Naive thymus-derived CD4-positive, alpha-beta T cell (primary cell): ENCODE measurements at regions not wholly inside any gene's neighbourhood (a gene's known extent, or its start where the extent isn't known, plus 50 kb on each side); places are given as distances from the start of the nearest gene placed in this dataset.

ENCODE experiments used
- ATAC-seq: fragments of 150-1000 bp; cut with Tn5 transposase; 2 replicates; pipeline ENCODE4 v1.10.0; 2021; ENCODE audit warnings: mild to moderate bottlenecking, moderate library complexity
- CTCF ChIA-PET: fragments of 350-600 bp; sonication (Branson Sonifier 250); formaldehyde crosslinking; loops from one replicate; lab custom pipeline; 2021; ENCODE audit warnings: antibody characterized with exemption; lab: Charles Lee
- POLR2A ChIA-PET: fragments of 350-600 bp; sonication (Branson Sonifier 250); formaldehyde crosslinking; loops from one replicate; lab custom pipeline; 2021; ENCODE audit warnings: antibody characterized with exemption, inconsistent platforms; lab: Charles Lee
- DNase-seq, 9 donors: peaks; one replicate each; pipeline versions ENCODE4 v3.0.0 to v3.0.0-alpha.2; 2020 to 2022; ENCODE audit warnings: mixed read lengths in 1 of 9
- H3K27ac ChIP-seq: one replicate; pipeline ENCODE4 v1.7.0; 2013; ENCODE audit warnings: mild to moderate bottlenecking, low read depth, low read length, moderate library complexity
- H3K27me3 ChIP-seq, 2 donors: one replicate each; pipeline ENCODE4 v1.7.0; 2013; ENCODE audit warnings: low read length in 2 of 2, mild to moderate bottlenecking in 2 of 2, moderate library complexity in 2 of 2; ENCODE audit not compliant: control insufficient read depth in 2 of 2, insufficient read depth in 2 of 2
- H3K36me3 ChIP-seq, 3 experiments: 1 replicate in 2 of 3; 2 replicates in 1 of 3; pipeline ENCODE4 v1.7.0; 2013; ENCODE audit warnings: low read length in 3 of 3, mild to moderate bottlenecking in 3 of 3, moderate library complexity in 1 of 3; ENCODE audit not compliant: insufficient read depth in 3 of 3, control insufficient read depth in 2 of 3
- H3K4me1 ChIP-seq, 2 donors: one replicate each; pipeline ENCODE4 v1.7.0; 2013; ENCODE audit warnings: low read length in 2 of 2, mild to moderate bottlenecking in 2 of 2, moderate library complexity in 1 of 2; ENCODE audit not compliant: control insufficient read depth in 2 of 2, insufficient read depth in 2 of 2
- H3K4me3 ChIP-seq: 2 replicates; pipeline ENCODE4 v1.7.0; 2013; ENCODE audit warnings: mild to moderate bottlenecking, low read length
- H3K9me3 ChIP-seq, 3 experiments: 1 replicate in 2 of 3; 2 replicates in 1 of 3; pipeline ENCODE4 v1.7.0; 2013; ENCODE audit warnings: low read length in 3 of 3; ENCODE audit not compliant: control insufficient read depth in 2 of 3
- H3K27ac Mint-ChIP-seq, 9 donors: one replicate each; pipeline ENCODE4 v1.8.0; 2020 to 2022; ENCODE audit warnings: mixed read lengths in 9 of 9, mild to moderate bottlenecking in 8 of 9, moderate library complexity in 5 of 9, inconsistent platforms in 2 of 9
- H3K27me3 Mint-ChIP-seq, 5 donors: one replicate each; pipeline ENCODE4 v1.8.0; 2021 to 2022; ENCODE audit warnings: mixed read lengths in 5 of 5, mild to moderate bottlenecking in 1 of 5
- H3K36me3 Mint-ChIP-seq, 5 donors: one replicate each; pipeline ENCODE4 v1.8.0; 2020 to 2022; ENCODE audit warnings: mixed read lengths in 5 of 5, mild to moderate bottlenecking in 3 of 5, inconsistent platforms in 1 of 5
- H3K4me1 Mint-ChIP-seq, 7 donors: one replicate each; pipeline ENCODE4 v1.8.0; 2020 to 2022; ENCODE audit warnings: mixed read lengths in 7 of 7, mild to moderate bottlenecking in 3 of 7, inconsistent platforms in 1 of 7
- H3K4me3 Mint-ChIP-seq, 10 donors: one replicate each; pipeline ENCODE4 v1.8.0; 2020 to 2022; ENCODE audit warnings: mild to moderate bottlenecking in 10 of 10, mixed read lengths in 10 of 10, moderate library complexity in 6 of 10, inconsistent platforms in 2 of 10
- H3K9me3 Mint-ChIP-seq, 11 donors: one replicate each; pipeline ENCODE4 v1.8.0; 2020 to 2022; ENCODE audit warnings: mixed read lengths in 11 of 11, mild to moderate bottlenecking in 4 of 11, inconsistent platforms in 1 of 11, moderate library complexity in 1 of 11
- intact Hi-C, 2 donors: fragments of 100-400 bp; cut with micrococcal nuclease; formaldehyde crosslinking; loops; one replicate each; pipeline ENCODE4 v1.15.1; 2023

GRCh38 chr11:95432714-95433503, 201.9 kb upstream of the SESN3 start:
- POLR2A ChIA-PET: interaction anchor here (0.6 to 1.0 kb wide), 2 partner anchors 20 to 90 kb away, joined by 3 to 4 read pairs; no protein-coding TSS in a partner anchor
- H3K4me1 Mint-ChIP-seq: peaks cover 6 to 27% (median 16%) of the 10 kb centered on the region in 7 donors
- no peak overlapping the region for H3K27ac Mint-ChIP-seq
- no peak overlapping the region for H3K27ac ChIP-seq
- peaks cover 0 to 3% (median 0%) of the 10 kb centered on the region in 5 donors for H3K27me3 Mint-ChIP-seq
- DNase-seq (no peak), ATAC-seq (no peak)
- no peaks in the 10 kb centered on the region for H3K36me3 ChIP-seq
- peaks cover 0 to 3% (median 0%) of the 10 kb centered on the region in 11 donors for H3K9me3 Mint-ChIP-seq
- peaks cover 0 to 3% (median 0%) of the 10 kb centered on the region in 5 donors for H3K36me3 Mint-ChIP-seq
- CTCF ChIA-PET: interaction anchor here (1.5 kb wide), 1 partner anchor 12 kb away, joined by 5 read pairs; no protein-coding TSS in a partner anchor
- H3K4me3 ChIP-seq: no peak overlapping the region
- no peaks in the 10 kb centered on the region for H3K9me3 ChIP-seq
- H3K27me3 ChIP-seq: no peaks in the 10 kb centered on the region
- intact Hi-C loops: loop anchor here in 1 of 2 donors (5.0 kb wide), 3 partner anchors 201 to 281 kb away; partner anchors contain the start of gene SESN3
- H3K4me1 ChIP-seq: no peaks in the 10 kb centered on the region
- no peak overlapping the region for H3K4me3 Mint-ChIP-seq

DNA sequence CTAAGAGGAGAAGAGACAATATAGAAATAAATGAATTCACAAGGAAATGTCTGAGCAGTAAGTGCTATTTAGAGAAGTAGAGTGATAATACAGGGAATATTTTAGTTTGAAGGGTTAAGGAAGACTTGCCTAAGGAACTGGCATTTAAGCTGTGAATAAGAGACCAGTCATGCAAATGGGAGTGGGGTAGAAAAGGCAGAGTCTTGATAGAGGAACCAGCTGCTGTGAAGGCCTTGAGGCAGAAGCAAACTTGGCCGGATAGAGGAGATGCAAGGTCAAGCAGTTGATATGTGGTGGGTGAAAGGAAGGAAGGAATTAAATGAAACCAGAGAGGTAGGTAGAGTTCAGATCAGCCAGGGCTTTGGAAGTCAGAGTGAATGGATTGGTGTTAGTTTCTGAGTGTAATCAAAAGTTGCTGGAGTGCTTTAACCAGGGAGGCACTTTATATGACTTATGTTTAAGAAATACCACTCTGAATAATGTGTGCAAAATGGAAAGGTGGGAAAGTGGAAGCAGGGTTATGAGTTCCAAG, 198.4 kb upstream of the SESN3 start:
- POLR2A ChIA-PET: no interaction called here
- CTCF ChIA-PET: interaction anchor here (0.6 kb wide), 1 partner anchor 104 kb away, joined by 3 read pairs; no protein-coding TSS in a partner anchor
- no peaks in the 10 kb centered on the region for H3K9me3 ChIP-seq
- DNase-seq: no peak
- Mint-ChIP-seq H3K27ac (no peak overlapping the region), H3K36me3 (peaks cover 0 to 2% (median 0%) of the 10 kb centered on the region in 5 donors), H3K4me3 (no peak overlapping the region), H3K27me3 (peaks cover 0 to 12% (median 0%) of the 10 kb centered on the region in 5 donors), H3K9me3 (peaks cover 0 to 2% (median 0%) of the 10 kb centered on the region in 11 donors), H3K4me1 (peaks cover 2 to 13% (median 4%) of the 10 kb centered on the region in 7 donors)
- intact Hi-C loops: no loop called here
- no peaks in the 10 kb centered on the region for H3K4me1 ChIP-seq
- H3K4me3 ChIP-seq: no peak overlapping the region
- H3K36me3 ChIP-seq: no peaks in the 10 kb centered on the region
- H3K27ac ChIP-seq: no peak overlapping the region
- H3K27me3 ChIP-seq: no peaks in the 10 kb centered on the region
- no peak for ATAC-seq

GRCh38 chr11:95426823-95427462, 195.9 kb upstream of the SESN3 start:
- Histone ChIP-seq H3K36me3 (no peaks in the 10 kb centered on the region), H3K4me1 (no peaks in the 10 kb centered on the region), H3K9me3 (no peaks in the 10 kb centered on the region), H3K27me3 (no peaks in the 10 kb centered on the region), H3K4me3 (no peak overlapping the region), H3K27ac (no peak overlapping the region)
- CTCF ChIA-PET: no interaction called here
- peaks cover 0 to 1% (median 0%) of the 10 kb centered on the region in 7 donors for H3K4me1 Mint-ChIP-seq
- ATAC-seq (no peak), DNase-seq (no peak)
- H3K27ac Mint-ChIP-seq: no peak overlapping the region
- POLR2A ChIA-PET: interaction anchor here (0.6 to 1.4 kb wide), 2 partner anchors 89 to 194 kb away, joined by 3 read pairs; no protein-coding TSS in a partner anchor
- peaks cover 0 to 2% (median 0%) of the 10 kb centered on the region in 11 donors for H3K9me3 Mint-ChIP-seq
- no peak overlapping the region for H3K4me3 Mint-ChIP-seq
- H3K36me3 Mint-ChIP-seq: no peaks in the 10 kb centered on the region
- intact Hi-C loops: no loop called here
- peaks cover 0 to 9% (median 0%) of the 10 kb centered on the region in 5 donors for H3K27me3 Mint-ChIP-seq

DNA sequence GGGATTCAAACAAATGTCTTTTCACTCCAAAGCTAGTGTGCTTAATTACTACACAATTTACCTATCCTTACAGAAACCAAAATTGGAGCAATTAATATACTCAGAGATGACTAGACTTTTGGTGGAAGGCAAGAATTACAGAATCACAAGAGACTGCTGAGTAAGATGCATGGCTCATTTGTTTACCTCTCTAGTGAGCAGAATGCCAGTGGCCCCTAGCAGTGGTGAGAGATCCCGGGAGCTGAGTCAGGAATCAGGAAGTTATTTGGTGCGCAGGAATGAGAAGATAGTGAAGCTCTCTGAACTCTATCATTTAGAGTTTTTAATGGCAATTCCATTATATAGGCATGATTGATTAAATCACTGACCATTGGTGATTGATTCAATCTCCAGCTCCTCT, 188.9 kb upstream of the SESN3 start:
- ATAC-seq (no peak), DNase-seq (no peak)
- Mint-ChIP-seq H3K27ac (no peak overlapping the region), H3K27me3 (no peaks in the 10 kb centered on the region), H3K9me3 (peaks cover 0 to 6% (median 0%) of the 10 kb centered on the region in 11 donors), H3K36me3 (peaks cover 0 to 2% (median 0%) of the 10 kb centered on the region in 5 donors), H3K4me1 (peaks cover 0 to 5% (median 2%) of the 10 kb centered on the region in 7 donors), H3K4me3 (no peak overlapping the region)
- POLR2A ChIA-PET: no interaction called here
- CTCF ChIA-PET: no interaction called here
- Histone ChIP-seq H3K4me1 (no peaks in the 10 kb centered on the region), H3K9me3 (no peaks in the 10 kb centered on the region), H3K36me3 (no peaks in the 10 kb centered on the region), H3K27ac (no peak overlapping the region), H3K27me3 (no peaks in the 10 kb centered on the region), H3K4me3 (no peak overlapping the region)
- intact Hi-C loops: no loop called here

GRCh38 chr11:95418916-95419315, 187.9 kb upstream of the SESN3 start:
- H3K4me1 Mint-ChIP-seq: peaks cover 0 to 7% (median 4%) of the 10 kb centered on the region in 7 donors
- no peak overlapping the region for H3K4me3 Mint-ChIP-seq
- ChIA-PET CTCF (no interaction called here), POLR2A (no interaction called here)
- DNase-seq (no peak), ATAC-seq (no peak)
- H3K27ac Mint-ChIP-seq: no peak overlapping the region
- H3K27me3 ChIP-seq: no peaks in the 10 kb centered on the region
- H3K36me3 ChIP-seq: no peaks in the 10 kb centered on the region
- no peaks in the 10 kb centered on the region for H3K9me3 ChIP-seq
- H3K27me3 Mint-ChIP-seq: no peaks in the 10 kb centered on the region
- peaks cover 0 to 2% (median 0%) of the 10 kb centered on the region in 5 donors for H3K36me3 Mint-ChIP-seq
- no peak overlapping the region for H3K4me3 ChIP-seq
- no peaks in the 10 kb centered on the region for H3K4me1 ChIP-seq
- H3K9me3 Mint-ChIP-seq: peaks cover 0 to 6% (median 0%) of the 10 kb centered on the region in 11 donors
- intact Hi-C loops: no loop called here
- H3K27ac ChIP-seq: no peak overlapping the region

- POLR2A ChIA-PET: no interaction called here
- DNase-seq: no peak
Measured at GRCh38 chr11:95417832-95418231, 186.8 kb upstream of the SESN3 start.

More at GRCh38 chr11:95417832-95418231, 186.8 kb upstream of the SESN3 start:
- ATAC-seq: no peak
- CTCF ChIA-PET: no interaction called here
- no peak overlapping the region for H3K27ac ChIP-seq
- Mint-ChIP-seq H3K36me3 (peaks cover 0 to 2% (median 0%) of the 10 kb centered on the region in 5 donors), H3K27me3 (no peaks in the 10 kb centered on the region), H3K27ac (no peak overlapping the region), H3K4me1 (peaks cover 0 to 7% (median 4%) of the 10 kb centered on the region in 7 donors), H3K9me3 (peaks cover 0 to 6% (median 0%) of the 10 kb centered on the region in 11 donors), H3K4me3 (no peak overlapping the region)
- no peaks in the 10 kb centered on the region for H3K27me3 ChIP-seq
- intact Hi-C loops: no loop called here
- H3K4me1 ChIP-seq: no peaks in the 10 kb centered on the region
- no peak overlapping the region for H3K4me3 ChIP-seq
- H3K36me3 ChIP-seq: no peaks in the 10 kb centered on the region
- no peaks in the 10 kb centered on the region for H3K9me3 ChIP-seq
